ENCODE measurements at regions not wholly inside any gene's neighbourhood (a gene's known extent, or its start where the extent isn't known, plus 50 kb on each side); places are given as distances from the start of the nearest gene placed in this dataset.

DNA sequence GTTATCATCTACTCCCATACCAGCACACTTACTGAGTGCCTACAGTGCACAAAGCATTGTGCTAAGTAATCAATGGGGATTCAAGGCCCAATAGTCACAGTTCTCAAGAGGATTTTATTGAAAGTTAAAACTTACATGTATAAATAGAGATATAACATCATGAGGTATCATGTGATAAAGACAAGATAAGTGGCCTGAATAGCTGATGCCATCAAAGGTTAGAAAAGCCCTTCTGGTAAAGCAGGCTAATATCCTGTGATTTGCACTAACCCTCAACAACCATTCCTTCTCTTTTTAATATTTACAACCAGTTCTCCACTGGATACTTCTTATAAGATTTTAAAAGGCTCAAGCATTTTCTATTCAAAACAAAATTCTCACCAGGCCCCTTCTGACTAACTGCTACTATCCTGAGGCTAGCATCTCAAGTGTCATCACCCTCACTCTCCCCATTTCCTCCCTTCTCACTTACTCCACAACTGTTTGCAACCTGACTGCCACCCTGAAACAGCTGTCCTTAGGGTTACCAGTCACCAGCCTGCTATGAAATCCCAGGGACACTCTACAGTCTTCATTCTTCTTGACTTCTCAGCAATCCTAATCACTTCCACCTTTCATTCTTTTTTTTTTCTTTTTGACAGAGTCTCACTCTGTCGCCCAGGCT, 377.9 kb downstream of the ENC1 start:
- no peak for DNase-seq

DNA sequence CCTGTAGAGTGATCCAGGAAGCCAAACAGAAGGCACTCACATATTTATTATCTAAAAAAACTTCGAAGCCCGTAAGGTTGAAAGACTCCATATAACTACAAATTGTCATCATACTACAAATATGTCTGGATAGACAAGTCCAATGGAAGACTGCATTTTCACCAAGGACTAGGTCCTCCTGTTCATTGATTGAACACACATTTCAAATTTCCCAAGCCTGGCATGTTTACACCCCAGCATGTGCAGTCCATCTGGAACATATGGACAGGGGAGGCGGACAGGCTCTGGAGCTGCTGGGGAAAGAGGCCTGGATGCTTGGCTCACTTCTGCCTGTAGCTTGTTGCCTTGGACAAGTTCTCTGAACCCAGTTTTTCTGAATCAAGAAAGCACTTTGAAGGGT, 378.7 kb downstream of the ENC1 start:
- Histone ChIP-seq H3K9me3 (replicated peaks; ENCODE audit: insufficient read depth, low read length) (no peaks in the 10 kb centered on the region), H3K4me3 (ENCODE audit: low read length) (no peak overlapping the region), H3K27ac (ENCODE audit: low read length) (no peak overlapping the region), H3K4me1 (ENCODE audit: low read length) (peaks cover 54% of the 10 kb centered on the region), H3K79me2 (ENCODE audit: low read length) (no peaks in the 10 kb centered on the region), H3K9ac (ENCODE audit: low read length) (no peak overlapping the region), H3K36me3 (replicated peaks; ENCODE audit: insufficient read depth, low read length) (no peaks in the 10 kb centered on the region), H2AFZ (ENCODE audit: low read length) (no peak overlapping the region), H3K4me2 (ENCODE audit: low read depth, low read length) (peak overlapping the region; percentile 14; the same call in 1 of the 2 replicates), H3F3A (ENCODE audit: insufficient read depth, low read length) (no peaks in the 10 kb centered on the region), H3K27me3 (replicated peaks; ENCODE audit: insufficient read depth, low read length) (no peaks in the 10 kb centered on the region), H4K20me1 (ENCODE audit: insufficient read depth, low read length) (no peaks in the 10 kb centered on the region), H3K9me2 (replicated peaks; ENCODE audit: insufficient read depth, low read length) (no peaks in the 10 kb centered on the region)
- peak; percentile 27 for DNase-seq
- TF ChIP-seq EZH2 (optimal IDR thresholded peaks at IDR 0.05; ENCODE audit: low read depth, low read length) = no peak
- TF ChIP-seq, protein P1, sequence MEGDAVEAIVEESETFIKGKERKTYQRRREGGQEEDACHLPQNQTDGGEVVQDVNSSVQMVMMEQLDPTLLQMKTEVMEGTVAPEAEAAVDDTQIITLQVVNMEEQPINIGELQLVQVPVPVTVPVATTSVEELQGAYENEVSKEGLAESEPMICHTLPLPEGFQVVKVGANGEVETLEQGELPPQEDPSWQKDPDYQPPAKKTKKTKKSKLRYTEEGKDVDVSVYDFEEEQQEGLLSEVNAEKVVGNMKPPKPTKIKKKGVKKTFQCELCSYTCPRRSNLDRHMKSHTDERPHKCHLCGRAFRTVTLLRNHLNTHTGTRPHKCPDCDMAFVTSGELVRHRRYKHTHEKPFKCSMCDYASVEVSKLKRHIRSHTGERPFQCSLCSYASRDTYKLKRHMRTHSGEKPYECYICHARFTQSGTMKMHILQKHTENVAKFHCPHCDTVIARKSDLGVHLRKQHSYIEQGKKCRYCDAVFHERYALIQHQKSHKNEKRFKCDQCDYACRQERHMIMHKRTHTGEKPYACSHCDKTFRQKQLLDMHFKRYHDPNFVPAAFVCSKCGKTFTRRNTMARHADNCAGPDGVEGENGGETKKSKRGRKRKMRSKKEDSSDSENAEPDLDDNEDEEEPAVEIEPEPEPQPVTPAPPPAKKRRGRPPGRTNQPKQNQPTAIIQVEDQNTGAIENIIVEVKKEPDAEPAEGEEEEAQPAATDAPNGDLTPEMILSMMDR (IDR thresholded peaks at IDR 0.05; ENCODE audit: low read length) = no peak
- TF ChIP-seq EZH2phosphoT487 (IDR thresholded peaks at IDR 0.05; ENCODE audit: low read length) = no peak

More for the DNA sequence above, 377.9 kb downstream of the ENC1 start:
- Histone ChIP-seq H2AFZ (ENCODE audit: low read length) (no peak overlapping the region), H3F3A (ENCODE audit: insufficient read depth, low read length) (no peaks in the 10 kb centered on the region), H4K20me1 (ENCODE audit: insufficient read depth, low read length) (no peaks in the 10 kb centered on the region), H3K27me3 (replicated peaks; ENCODE audit: insufficient read depth, low read length) (no peaks in the 10 kb centered on the region), H3K9ac (ENCODE audit: low read length) (no peak overlapping the region), H3K9me2 (replicated peaks; ENCODE audit: insufficient read depth, low read length) (no peaks in the 10 kb centered on the region), H3K9me3 (replicated peaks; ENCODE audit: insufficient read depth, low read length) (no peaks in the 10 kb centered on the region), H3K36me3 (replicated peaks; ENCODE audit: insufficient read depth, low read length) (no peaks in the 10 kb centered on the region), H3K79me2 (ENCODE audit: low read length) (no peaks in the 10 kb centered on the region), H3K4me2 (ENCODE audit: low read depth, low read length) (no peak overlapping the region), H3K4me3 (ENCODE audit: low read length) (no peak overlapping the region), H3K4me1 (ENCODE audit: low read length) (peaks cover 51% of the 10 kb centered on the region), H3K27ac (ENCODE audit: low read length) (no peak overlapping the region)
- TF ChIP-seq EZH2phosphoT487 (IDR thresholded peaks at IDR 0.05; ENCODE audit: low read length) (no peak), EZH2 (optimal IDR thresholded peaks at IDR 0.05; ENCODE audit: low read depth, low read length) (no peak)
- TF ChIP-seq, protein P1 (IDR thresholded peaks at IDR 0.05; ENCODE audit: low read length) = no peak

DNA sequence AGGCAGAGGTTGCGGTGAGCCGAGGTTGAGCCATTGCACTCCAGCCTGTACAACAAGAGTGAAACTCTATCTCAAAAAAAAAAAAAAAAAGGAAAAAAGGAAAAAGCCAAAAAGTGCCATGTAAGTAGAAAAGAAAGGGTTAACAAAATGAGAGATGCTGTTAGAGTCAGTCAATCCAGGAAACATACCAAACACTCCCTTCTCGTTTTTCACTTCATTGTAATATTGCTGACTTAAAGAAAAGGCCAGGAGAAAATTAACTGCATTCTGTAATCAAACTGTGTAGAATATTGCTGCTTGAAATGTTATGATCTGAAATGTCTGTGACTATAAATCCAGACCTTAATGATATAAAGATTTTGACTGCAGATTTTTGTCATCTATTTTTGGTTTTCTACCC, 379.1 kb downstream of the ENC1 start:
- TF ChIP-seq, protein P1 (IDR thresholded peaks at IDR 0.05; ENCODE audit: low read length) = no peak
- TF ChIP-seq EZH2phosphoT487 (IDR thresholded peaks at IDR 0.05; ENCODE audit: low read length) (no peak), EZH2 (optimal IDR thresholded peaks at IDR 0.05; ENCODE audit: low read depth, low read length) (no peak)
- H2AFZ ChIP-seq (ENCODE audit: low read length) = no peak overlapping the region
- H3F3A ChIP-seq (ENCODE audit: insufficient read depth, low read length) = no peaks in the 10 kb centered on the region
- peak; percentile 41 for DNase-seq
- no peaks in the 10 kb centered on the region for H3K9me3 ChIP-seq (replicated peaks; ENCODE audit: insufficient read depth, low read length)
- no peaks in the 10 kb centered on the region for H3K36me3 ChIP-seq (replicated peaks; ENCODE audit: insufficient read depth, low read length)
- H3K9me2 ChIP-seq (replicated peaks; ENCODE audit: insufficient read depth, low read length) = no peaks in the 10 kb centered on the region
- no peaks in the 10 kb centered on the region for H4K20me1 ChIP-seq (ENCODE audit: insufficient read depth, low read length)
- H3K4me3 ChIP-seq (ENCODE audit: low read length) = no peak overlapping the region
- H3K4me1 ChIP-seq (ENCODE audit: low read length) = peaks cover 54% of the 10 kb centered on the region
- H3K9ac ChIP-seq (ENCODE audit: low read length) = no peak overlapping the region
- H3K4me2 ChIP-seq (ENCODE audit: low read depth, low read length) = peak overlapping the region; percentile 14; the same call in 1 of the 2 replicates
- H3K27ac ChIP-seq (ENCODE audit: low read length) = no peak overlapping the region
- no peaks in the 10 kb centered on the region for H3K79me2 ChIP-seq (ENCODE audit: low read length)
- H3K27me3 ChIP-seq (replicated peaks; ENCODE audit: insufficient read depth, low read length) = no peaks in the 10 kb centered on the region
